NCI-H526 treated with DMSO at 0.1 percent for 48 hours (cell line): ENCODE measurements at regions not wholly inside any gene's neighbourhood (a gene's known extent, or its start where the extent isn't known, plus 50 kb on each side); places are given as distances from the start of the nearest gene placed in this dataset.
"Not testable (repeated sequence)": the region's sequence is repeated elsewhere in the genome, so short reads cannot be mapped to it uniquely, and the experiment has no call there.

Source experiments
- DNase-seq: peaks from one replicate; lab custom pipeline; 2025; lab: John Stamatoyannopoulos, UW

DNA sequence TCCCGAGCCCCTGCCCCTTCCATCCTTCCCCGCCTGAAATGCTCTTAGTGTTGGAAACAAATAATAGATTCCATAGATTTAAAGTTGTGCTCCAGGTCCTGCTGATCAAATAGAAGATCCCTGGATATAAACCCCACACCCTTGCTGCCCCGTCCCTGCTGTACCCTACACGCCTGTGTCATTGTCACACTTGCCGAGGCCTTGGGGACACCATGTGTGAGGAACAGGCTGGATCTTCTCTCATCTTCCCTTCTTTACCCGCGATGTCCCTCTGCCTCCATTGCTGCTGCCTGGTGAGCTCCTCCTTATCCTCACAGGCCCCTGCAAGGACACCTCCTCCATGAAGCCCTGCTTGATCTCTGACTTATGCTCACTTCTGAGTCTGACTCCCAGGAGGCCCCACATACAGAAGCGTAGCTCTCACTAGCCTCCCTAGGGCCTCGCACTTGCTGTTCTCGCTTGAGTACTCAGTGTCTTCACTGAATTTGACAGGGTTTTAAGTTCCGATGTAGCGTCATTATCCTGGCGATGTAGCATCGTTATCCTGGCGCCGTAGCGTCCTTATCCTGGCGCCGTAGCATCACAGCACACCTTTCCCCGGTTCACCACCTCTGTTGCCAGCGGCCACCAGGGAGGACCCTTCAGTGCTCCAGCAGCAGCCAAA, 221.9 kb downstream of the NDUFA10 start:
- no peak for DNase-seq

DNA sequence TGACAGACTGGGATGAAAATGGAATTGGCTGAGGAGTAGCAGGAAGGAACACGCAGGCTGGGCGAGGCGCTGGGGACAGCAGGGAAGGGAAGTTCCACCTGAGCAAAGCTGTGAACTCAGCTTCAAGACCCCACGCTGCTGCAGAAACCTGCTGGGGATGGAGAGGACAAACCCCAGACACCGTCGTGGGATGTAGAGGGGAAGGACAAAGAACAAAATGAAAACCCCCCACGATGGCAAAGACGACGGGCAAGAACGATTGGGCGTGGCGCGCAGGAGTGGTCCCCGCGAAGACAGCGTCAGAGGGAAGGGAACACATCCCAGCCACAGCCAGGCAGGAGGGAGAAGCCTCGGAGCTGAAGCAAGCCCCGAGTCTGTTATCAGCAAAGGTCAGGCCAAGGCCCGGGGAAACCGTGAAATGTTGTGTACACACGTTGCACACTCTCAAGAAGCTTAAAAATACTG, 222.9 kb downstream of the NDUFA10 start:
- no peak for DNase-seq

DNA sequence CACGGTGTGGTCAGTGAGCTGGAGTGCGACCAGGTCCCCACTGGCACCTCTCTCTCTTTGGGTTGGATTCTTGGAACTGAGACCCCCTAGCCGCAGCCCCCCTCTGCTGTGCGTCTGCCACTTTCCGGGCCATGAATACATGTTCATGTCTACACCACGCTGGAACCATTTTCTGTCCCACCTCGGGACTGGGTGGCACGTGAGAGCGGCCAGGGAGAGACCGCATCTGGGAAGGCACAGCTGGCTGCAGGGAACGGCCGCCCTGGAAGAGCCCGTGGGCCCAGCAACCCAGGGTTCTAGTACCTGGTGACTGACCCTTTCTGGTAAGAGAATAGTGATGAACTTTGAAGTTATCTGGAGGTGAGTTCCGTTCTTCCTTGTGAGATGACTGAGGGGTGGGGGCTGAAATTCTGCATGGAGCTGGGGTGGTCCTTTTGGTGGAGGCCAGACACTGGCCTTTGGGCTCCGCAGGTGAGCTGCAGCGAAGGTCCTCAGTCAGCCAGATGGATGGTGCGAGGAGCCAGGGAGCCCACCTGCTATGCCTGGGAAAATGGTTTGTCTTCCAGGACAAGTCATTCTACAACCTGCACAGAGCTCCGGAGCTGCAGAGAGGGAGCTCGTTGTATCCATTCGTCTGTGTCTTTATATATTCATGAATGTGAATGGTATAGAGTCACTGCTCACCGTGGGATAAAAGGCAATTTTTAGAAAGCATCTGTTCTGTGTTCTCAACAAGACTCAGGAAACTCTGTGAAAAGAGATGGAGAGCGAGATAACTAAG, 223.5 kb downstream of the NDUFA10 start:
- DNase-seq: no peak

DNA sequence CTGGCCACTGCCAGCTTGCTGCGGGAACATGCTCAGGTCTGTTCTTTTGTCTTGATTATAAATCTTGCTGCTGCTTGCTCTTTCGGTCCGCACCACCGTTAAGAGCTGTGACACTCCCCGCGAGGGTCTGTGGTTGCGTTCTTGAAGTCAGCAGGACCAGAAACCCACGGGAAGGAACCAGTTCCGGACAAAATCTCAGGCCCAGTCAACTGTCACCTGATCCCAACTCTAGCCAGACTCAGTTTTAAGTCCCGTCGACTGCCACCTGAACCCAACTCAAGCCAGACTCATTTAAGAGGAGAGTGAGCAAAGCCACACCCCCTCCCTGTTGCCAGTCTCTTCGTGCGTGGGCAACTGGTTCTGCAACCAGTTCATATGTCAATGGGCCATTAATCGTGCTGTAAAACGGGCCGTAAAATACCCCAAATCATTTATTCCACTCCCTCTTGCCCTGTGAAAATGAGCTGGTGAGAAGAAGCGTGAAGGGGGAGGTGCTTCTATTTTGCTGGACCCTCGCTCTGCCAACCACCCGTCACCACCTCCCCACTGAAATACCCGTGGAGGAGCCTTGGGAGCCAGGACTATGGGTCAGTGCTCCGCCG, 224.3 kb downstream of the NDUFA10 start:
- no peak for DNase-seq

DNA sequence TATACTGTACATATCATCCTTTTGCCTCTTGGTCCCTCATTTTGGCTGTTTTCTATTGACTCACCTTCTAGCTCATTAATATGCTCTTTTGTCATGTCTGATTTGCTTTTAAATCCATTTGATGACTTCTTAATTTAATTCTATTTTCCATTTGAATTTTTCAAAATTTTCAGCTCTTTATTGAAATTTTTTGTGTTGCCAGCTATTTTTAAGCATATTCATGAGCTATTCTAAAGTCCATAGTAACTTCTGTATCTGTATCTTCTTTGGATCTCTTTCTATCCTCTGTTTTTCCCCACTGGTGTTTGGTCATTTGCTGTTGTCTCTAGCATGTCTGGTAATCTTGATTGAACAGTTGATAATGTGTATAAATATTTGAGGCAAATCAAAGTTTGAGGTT, 227.8 kb downstream of the NDUFA10 start:
- DNase-seq: no peak

DNA sequence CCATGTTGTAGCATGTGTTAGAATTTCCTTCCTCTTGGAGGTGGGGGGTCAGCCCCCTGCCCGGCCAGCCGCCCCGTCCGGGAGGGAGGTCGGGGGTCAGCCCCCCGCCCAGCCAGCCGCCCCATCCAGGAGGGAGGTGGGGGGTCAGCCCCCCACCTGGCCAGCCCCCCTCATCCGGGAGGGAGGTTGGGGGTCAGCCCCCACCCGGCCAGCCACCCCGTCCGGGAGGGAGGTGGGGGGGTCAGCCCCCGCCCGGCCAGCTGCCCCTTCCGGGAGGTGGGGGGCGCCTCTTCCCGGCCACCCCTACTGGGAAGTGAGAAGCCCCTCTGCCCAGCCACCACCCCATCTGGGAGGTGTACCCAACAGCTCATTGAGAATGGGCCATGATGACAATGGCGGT, 229.4 kb downstream of the NDUFA10 start:
- not testable (repeated sequence) for DNase-seq

DNA sequence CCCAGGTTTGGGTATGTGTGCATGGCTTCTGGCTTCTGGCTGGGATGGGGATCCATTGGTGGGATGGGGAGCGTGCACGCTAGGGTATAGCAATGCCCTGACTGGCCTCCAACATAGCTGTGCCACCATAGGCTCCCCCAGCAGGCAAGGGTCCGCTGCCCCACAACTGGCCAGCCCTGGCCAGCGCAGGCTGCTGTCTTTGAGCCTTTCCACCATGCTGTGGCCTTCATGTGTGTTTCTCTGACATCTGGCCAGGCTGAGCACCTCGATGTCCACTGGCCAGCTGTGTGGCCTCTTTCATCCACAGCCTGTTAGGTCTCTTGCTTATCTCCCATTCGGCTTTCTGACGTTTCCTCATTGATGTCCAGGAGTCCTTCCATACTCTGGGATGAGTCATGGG, 231.3 kb downstream of the NDUFA10 start:
- DNase-seq: no peak

DNA sequence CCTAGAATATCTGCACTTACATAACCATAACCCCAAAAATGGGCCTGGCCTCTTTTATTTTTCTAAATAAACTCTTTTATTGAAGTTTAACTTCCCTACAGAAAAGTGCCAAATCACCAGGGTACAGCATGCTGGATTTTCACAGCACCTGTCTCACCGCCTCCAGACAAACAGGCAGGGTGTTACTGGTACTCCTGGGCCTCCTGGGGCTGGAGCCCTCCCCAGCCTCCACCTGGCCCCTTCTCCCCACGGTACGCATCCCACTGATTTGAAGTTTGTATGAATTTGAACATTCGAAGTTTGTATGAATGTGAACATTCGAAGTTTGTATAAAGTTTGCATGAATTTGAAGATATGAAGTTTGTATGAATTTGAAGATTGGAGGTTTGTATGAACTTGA, 232.1 kb downstream of the NDUFA10 start:
- DNase-seq: no peak

DNA sequence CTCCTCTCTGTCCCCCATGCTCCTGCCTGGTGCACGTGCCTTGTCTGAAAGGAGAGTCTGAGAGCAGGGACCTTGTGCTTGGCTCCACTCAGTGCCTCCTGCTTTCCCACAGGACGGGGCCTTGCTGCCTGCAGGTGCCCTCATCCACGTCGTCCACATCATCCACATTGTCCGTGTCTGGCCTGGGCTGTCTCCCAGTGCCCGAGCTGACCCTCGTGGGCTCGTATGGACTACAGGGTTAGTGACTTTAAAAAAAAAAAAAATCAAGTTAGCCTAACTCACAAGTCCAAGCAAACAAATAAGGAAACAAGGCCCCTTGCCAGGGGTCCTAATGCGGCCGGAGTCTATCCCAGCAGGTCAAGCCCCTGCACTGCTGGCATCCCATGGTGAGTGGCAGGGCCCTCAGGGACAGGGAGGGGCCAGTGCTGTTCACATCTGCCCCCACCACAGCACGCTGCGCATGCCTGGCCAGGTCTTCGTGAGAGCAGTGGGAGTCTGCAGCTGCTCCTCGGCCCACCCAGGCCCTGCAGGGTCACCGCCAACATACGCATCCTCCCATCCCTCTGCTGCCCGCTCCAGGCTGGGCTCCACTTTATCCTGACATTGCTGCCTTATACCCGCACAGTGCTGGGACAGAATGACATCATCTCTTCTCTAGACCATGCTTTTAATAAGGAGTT, 232.6 kb downstream of the NDUFA10 start:
- DNase-seq: no peak

DNA sequence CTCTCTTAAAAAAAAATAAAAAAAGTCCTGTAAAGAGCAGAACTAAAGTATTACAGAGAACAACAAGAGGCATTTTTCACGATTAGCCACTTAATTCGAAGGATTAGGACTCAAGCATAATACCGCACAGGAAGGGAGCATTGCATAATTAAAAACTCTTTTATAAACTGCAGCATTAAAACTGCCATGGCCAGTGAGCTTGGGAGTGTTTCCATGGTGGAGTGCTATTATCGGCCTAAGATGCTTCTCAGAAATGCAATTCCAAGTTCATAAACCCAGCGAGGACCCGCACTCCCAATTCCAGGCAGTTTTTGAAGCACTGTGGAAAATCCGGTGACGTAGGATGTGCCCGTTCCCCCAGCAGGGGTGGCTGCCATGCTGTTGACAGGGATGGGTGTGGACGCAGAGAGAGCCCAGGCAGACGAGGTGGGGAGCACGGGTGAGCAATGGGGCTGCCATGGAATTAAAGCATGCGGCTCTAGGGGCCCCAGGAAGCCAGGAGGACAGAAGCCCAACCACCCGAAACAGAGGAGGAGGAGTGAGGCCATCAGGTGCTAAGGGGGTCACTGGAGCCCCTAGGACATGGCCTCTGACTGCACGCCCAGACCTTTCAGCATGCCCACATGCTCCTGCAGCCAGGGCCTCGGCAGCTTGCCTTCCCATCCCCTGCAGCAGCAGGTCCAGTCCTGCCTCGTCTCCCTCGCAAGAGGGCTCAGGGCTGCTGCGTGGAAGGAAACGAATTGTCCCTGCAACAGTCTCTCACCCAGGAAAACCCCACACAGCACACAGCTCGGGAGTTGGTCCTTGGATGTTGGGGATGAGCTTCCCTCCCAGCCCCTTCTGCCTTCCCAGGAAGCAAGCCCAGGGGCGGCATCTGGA, 233.4 kb downstream of the NDUFA10 start:
- no peak for DNase-seq

DNA sequence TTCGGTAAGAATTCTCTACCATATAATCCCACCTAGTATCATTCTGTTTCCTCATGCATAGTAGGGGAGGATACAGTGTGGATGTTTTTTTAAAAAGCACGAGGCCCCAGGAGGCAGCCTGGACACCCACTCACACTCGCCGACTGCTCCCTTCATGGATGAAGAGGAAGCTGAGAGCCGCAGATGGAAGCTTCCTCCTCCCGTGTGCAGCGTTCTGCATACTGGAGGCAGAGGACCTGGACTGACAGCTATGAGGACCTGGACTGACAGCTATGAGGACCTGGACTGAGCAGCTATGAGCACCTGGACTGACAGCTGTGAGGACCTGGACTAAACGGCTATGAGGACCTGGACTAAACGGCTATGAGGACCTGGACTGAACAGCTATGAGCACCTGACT, 234.4 kb downstream of the NDUFA10 start:
- DNase-seq: no peak

DNA sequence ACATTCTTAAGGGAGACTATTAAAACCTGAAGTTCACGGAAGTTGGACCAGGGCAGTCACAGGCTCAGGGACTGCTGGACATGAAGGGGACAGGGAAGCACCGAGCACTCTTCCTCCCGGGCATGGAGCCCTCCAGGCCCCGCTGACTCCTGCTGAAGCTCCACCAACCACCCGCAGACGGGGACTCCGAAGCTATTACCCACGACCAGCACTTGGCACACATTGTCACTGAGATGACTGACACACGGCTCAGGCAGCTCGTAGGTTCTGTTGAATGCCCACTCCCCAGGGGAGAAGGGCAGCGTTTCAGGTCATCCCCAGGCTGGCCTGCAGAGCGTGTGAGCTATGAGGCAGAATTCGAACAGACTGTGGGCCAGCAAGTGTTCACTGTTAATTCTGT, 234.8 kb downstream of the NDUFA10 start:
- no peak for DNase-seq

DNA sequence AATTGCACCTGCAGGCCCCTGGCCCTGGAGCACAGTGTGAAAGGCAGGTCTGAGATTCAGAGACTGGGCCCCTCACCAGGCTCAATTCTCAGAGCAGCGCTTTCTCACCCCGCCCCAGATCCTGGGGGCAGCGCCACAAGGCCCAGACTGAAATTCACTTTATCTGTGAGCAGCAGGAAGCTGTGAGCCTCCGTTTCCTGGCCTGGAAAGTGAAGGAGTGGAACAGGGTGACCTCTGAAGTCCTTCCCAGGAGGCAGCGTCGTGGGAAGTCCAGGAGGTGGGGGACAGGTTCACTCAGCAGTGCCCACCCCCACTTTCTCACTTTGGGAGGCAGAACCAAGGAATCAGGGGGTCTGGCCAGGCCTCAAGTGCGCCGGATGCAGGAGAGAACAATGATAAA, 235.4 kb downstream of the NDUFA10 start:
- DNase-seq: no peak

DNA sequence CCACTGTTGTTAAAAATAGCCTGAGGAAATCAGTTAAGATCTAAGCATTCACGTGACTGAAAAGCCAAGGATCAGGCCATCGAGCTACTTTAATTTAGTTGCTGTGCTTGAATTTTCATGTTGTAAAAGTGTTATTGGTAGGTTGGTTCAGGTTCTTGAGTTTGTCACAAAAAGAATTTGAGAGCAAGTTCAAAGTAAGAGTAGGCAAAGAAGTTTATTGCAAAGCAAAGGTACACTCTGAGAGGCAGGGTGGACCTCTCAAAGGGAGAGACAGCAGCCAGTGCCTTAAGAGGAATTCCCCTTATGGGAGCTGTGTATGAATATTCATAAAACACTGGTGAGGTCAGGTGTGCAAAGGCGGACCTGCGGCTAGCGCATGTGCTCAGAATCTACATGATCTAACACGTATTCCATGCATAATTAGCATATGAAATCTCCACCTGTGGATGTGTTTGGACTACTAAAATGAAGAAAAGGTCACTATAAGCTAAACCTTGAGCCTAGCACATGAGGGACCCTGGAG, 236.5 kb downstream of the NDUFA10 start:
- DNase-seq: peak; percentile 75

DNA sequence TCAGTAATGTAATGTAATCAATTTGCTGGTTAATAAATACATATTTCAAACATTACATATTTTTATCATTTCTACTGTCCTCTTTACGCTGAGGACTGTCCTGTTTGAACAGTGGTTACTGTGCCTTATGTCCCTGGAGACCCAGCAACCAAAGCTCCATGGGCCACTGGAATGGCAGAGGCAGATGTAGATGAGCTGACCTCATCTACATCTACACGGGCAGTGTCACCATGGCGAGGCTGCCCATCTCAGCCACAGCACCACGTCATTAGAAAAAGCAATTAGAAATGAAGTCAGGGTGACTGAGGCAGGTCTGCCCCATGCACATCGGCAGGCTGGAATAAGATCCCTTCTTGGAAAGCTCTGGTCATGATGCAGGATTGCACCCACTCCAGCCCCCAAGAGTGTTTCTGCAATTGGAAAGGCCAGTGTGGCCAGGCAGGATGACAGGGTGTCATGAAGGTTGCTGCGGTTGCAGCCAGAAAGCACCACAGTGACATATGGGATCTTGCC, 237.5 kb downstream of the NDUFA10 start:
- DNase-seq: no peak

DNA sequence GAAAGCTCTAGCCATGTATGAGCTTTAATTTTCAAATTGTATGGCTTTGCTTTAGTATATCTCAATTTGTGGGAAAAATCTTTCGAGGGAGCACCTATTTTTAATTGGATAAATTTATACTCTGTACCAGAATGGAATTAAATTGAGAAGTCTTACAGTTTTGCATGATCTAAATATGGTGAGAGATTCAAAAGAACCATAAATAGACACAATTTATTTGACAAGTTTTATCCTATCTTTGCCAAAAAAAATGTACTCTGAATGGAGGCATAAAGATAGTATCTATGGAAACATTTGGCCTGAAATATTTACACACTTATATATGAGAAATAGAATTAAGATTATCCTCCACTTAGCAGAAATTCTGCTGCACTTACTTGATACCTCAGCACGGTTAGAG, 238.4 kb downstream of the NDUFA10 start:
- no peak for DNase-seq

DNA sequence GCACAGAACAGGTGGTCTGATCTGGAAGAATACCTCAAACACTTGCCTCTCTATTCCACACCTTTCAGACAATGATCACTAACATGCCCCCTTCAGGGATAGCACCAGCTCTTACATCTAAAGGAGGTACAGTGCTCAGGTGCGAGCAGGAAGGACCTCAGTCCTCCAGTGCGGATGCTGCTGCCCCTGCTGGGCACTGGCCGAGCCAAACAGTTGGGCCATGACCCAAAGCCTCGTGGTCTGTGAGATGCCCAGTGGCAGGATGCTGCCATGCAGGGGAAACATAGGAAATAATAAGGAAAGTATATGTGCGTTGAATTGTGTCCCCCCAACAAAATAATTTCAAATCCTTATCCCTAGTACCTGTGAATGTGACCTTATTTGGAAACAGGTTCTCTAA, 243.7 kb downstream of the NDUFA10 start:
- no peak for DNase-seq

DNA sequence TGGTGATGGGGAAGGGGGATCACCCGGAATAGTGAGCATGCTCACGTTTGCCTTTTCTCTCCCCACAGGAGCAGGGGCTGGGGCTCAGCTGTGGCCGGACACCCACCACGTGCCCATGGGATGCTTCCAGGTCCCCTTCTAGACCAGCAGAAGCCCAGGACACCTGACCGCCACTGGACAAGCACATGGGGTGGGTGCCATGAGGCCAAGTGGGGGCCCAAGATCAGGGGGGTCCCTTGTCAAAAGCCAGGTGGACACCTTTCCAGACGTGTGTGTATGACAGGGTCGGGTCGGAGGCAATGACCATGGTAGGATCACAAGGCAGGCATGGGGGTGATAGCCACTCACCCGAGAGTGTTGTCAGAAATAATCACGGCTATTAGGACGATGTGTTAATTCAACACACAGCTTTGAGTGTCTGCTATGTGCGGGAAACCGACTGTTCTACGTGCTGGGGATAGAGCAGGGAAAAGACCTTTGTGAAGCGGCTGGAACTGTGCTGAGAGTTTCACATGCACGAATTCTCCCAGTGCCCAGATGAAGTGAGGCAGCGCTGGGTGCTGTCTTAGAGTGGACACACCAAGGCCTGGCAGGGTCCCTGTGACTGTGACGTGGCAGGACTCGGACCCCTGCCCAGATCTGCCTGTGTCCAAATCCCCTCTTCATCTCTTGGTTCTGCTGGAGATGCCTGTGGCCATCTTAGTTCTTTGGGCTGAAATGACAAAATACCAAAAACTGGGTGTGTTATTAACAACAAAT, 244.7 kb downstream of the NDUFA10 start:
- no peak for DNase-seq

DNA sequence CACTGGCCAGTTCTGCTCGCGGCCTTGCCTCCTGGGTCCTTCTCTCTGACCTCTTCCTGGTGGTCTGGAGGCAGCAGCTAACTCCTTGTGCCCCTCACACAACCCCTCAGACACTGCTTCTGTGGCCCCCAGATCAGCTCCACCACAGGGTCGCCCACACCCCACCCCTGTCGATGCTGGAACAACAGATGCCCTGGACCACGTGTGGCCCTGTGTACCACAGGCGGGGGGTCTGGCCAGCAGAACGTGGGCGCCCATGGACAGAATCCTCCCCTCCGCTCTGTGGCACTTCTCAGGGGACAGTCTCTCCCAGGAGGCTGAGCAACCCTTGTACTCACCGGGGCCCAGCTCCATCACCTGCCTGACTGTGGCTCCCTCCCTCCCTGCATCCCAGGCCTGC, 245.6 kb downstream of the NDUFA10 start:
- DNase-seq: no peak

DNA sequence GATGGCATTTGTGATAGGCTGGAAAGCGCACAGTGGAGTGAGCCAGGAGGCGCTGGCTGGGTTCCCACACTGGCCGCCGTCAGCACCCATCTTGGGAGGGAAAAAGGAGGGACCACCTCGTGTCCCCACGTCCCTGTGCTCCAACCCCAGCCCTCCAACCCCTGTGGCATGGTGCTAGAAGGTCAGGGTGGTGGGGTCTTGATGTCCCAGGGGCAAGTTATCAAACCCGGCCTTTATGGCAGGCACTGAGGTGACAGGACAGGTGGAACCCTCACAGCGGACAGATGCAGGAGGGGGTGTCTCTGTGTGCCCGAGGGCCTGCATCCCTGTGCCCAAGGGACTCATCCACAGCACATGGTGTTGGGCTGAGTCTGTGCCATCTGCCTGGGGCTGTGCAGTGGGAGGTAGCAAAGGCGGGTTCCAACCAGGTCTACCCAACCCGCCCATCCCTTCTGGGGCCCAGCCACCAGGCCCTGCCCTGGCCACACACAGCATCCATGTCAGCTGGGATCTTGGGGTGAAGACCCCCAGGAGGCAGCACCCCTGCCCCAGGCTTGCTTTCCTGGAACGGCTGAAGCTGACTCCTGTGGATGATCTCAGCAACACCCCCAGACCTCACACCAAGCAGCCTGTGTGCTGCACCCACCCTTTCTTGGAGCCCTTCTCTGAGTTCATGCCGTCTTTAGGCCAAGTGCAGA, 246.1 kb downstream of the NDUFA10 start:
- no peak for DNase-seq
